HL-60 (cell line): ENCODE measurements at regions not wholly inside any gene's neighbourhood (a gene's known extent, or its start where the extent isn't known, plus 50 kb on each side); places are given as distances from the start of the nearest gene placed in this dataset.

ENCODE experiments used
- GABPA ChIP-seq: IDR thresholded peaks from 2 replicates; pipeline ENCODE4 v1.6.1; 2012; ENCODE audit warnings: low read depth
- POLR2AphosphoS5 ChIP-seq: IDR thresholded peaks from 2 replicates; pipeline ENCODE4 v1.6.1; 2012; ENCODE audit warnings: low read depth
- TF ChIP-seq, protein P1 (sequence below): IDR thresholded peaks from one replicate; pipeline ENCODE4 v1.5.1; 2011; ENCODE audit warnings: low read length, control low read depth, inconsistent platforms; ENCODE audit not compliant: insufficient read depth

DNA sequence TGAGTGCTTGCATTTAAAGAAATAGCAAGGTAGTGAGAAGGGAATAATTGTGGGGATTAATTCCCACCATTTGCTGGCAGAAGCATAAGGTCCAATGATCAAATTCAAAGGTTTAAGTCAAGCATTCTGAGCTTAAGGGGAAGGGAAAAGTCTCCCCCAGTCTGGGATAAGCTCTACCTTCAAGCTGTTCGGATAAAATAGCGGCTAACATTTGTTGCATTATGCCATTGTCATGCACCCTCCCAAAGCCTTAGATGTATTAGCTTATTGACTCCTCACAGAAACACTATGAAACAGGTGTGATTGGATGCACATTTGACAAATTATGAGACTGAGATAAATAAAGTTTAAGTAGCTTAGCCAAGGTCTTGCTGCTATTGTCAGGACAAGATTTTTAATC lies 52.2 kb upstream of the TGIF1 start:
- TF ChIP-seq, protein P1, sequence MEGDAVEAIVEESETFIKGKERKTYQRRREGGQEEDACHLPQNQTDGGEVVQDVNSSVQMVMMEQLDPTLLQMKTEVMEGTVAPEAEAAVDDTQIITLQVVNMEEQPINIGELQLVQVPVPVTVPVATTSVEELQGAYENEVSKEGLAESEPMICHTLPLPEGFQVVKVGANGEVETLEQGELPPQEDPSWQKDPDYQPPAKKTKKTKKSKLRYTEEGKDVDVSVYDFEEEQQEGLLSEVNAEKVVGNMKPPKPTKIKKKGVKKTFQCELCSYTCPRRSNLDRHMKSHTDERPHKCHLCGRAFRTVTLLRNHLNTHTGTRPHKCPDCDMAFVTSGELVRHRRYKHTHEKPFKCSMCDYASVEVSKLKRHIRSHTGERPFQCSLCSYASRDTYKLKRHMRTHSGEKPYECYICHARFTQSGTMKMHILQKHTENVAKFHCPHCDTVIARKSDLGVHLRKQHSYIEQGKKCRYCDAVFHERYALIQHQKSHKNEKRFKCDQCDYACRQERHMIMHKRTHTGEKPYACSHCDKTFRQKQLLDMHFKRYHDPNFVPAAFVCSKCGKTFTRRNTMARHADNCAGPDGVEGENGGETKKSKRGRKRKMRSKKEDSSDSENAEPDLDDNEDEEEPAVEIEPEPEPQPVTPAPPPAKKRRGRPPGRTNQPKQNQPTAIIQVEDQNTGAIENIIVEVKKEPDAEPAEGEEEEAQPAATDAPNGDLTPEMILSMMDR = no peak
- TF ChIP-seq POLR2AphosphoS5 (no peak), GABPA (no peak)
